NCI-H524 (cell line): ENCODE measurements at regions not wholly inside any gene's neighbourhood (a gene's known extent, or its start where the extent isn't known, plus 50 kb on each side); places are given as distances from the start of the nearest gene placed in this dataset.
"Not testable (repeated sequence)": the region's sequence is repeated elsewhere in the genome, so short reads cannot be mapped to it uniquely, and the experiment has no call there.

Experiments used
- DNase-seq, 2 experiments: peaks; one replicate each; lab custom pipeline; 2025; lab: John Stamatoyannopoulos, UW

- peak; percentile 64 to 91 for DNase-seq
Observed at GRCh38 chr6:156601152-156602065, 175.8 kb upstream of the ARID1B start.

GRCh38 chr6:156600678-156601077 is 176.5 kb upstream of the ARID1B start:
- DNase-seq: no peak

- DNase-seq: no peak
Observed at GRCh38 chr6:156599978-156600590, 177.1 kb upstream of the ARID1B start.

GRCh38 chr6:156599366-156599765 is 177.8 kb upstream of the ARID1B start:
- no peak for DNase-seq

- DNase-seq: peak; percentile 19 to 60
Observed at GRCh38 chr6:156598855-156599180, 178.4 kb upstream of the ARID1B start.

- no peak for DNase-seq
Observed at GRCh38 chr6:156598071-156598854, 178.9 kb upstream of the ARID1B start.

- no peak for DNase-seq
Observed at GRCh38 chr6:156597095-156597494, 180.1 kb upstream of the ARID1B start.

- DNase-seq: no peak
Observed at GRCh38 chr6:156595476-156595875, 181.7 kb upstream of the ARID1B start.

GRCh38 chr6:156593893-156594292 is 183.3 kb upstream of the ARID1B start:
- DNase-seq: no peak

- DNase-seq: no peak
Observed at GRCh38 chr6:156593127-156593526, 184.1 kb upstream of the ARID1B start.

GRCh38 chr6:156590482-156590881 is 186.7 kb upstream of the ARID1B start:
- DNase-seq: peak in 1 of 2 experiments; percentile 24

GRCh38 chr6:156589281-156589680 is 187.9 kb upstream of the ARID1B start:
- no peak for DNase-seq

GRCh38 chr6:156587751-156588301 is 189.4 kb upstream of the ARID1B start:
- no peak for DNase-seq

GRCh38 chr6:156587071-156587470 is 190.1 kb upstream of the ARID1B start:
- DNase-seq: no peak

GRCh38 chr6:156585859-156586258 is 191.3 kb upstream of the ARID1B start:
- DNase-seq: peak; percentile 68 to 81

GRCh38 chr6:156584121-156584520 is 193.1 kb upstream of the ARID1B start:
- DNase-seq: not testable (repeated sequence)

- no peak for DNase-seq
Observed at GRCh38 chr6:156583083-156583482, 194.1 kb upstream of the ARID1B start.

- DNase-seq: no peak
Observed at GRCh38 chr6:156582509-156582992, 194.6 kb upstream of the ARID1B start.

GRCh38 chr6:156579564-156579963 is 197.6 kb upstream of the ARID1B start:
- no peak for DNase-seq

- DNase-seq: no peak
Observed at GRCh38 chr6:156577749-156578148, 199.4 kb upstream of the ARID1B start.

GRCh38 chr6:156575361-156575760 is 201.8 kb upstream of the ARID1B start:
- no peak for DNase-seq

GRCh38 chr6:156564807-156565149 is 212.4 kb upstream of the ARID1B start:
- no peak for DNase-seq
